ENCODE measurements at regions not wholly inside any gene's neighbourhood (a gene's known extent, or its start where the extent isn't known, plus 50 kb on each side); places are given as distances from the start of the nearest gene placed in this dataset.

GRCh38 chr2:114118088-114118487, 228.2 kb downstream of the ACTR3 start:
- H3K4me2 ChIP-seq (ENCODE audit: control insufficient read depth, insufficient read depth) = no peak overlapping the region
- TF ChIP-seq YBX1 (IDR thresholded peaks at IDR 0.05) = no peak
- no peak for TF ChIP-seq EP300 (IDR thresholded peaks at IDR 0.05; ENCODE audit: borderline replicate concordance in 1 of 2, control insufficient read depth in 1 of 2, low read depth in 2 of 2, low read length in 2 of 2)
- TF ChIP-seq SRF (IDR thresholded peaks at IDR 0.05; ENCODE audit: low read depth in 2 of 2, low read length in 2 of 2) = no peak
- no peak for TF ChIP-seq KDM1A (IDR thresholded peaks at IDR 0.05; ENCODE audit: borderline replicate concordance)
- TF ChIP-seq, protein P1, sequence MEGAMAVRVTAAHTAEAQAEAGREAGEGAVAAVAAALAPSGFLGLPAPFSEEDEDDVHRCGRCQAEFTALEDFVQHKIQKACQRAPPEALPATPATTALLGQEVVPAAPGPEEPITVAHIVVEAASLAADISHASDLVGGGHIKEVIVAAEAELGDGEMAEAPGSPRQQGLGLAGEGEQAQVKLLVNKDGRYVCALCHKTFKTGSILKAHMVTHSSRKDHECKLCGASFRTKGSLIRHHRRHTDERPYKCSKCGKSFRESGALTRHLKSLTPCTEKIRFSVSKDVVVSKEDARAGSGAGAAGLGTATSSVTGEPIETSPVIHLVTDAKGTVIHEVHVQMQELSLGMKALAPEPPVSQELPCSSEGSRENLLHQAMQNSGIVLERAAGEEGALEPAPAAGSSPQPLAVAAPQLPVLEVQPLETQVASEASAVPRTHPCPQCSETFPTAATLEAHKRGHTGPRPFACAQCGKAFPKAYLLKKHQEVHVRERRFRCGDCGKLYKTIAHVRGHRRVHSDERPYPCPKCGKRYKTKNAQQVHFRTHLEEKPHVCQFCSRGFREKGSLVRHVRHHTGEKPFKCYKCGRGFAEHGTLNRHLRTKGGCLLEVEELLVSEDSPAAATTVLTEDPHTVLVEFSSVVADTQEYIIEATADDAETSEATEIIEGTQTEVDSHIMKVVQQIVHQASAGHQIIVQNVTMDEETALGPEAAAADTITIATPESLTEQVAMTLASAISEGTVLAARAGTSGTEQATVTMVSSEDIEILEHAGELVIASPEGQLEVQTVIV (IDR thresholded peaks at IDR 0.05; ENCODE audit: borderline replicate concordance, partially characterized antibody) = no peak
- no peak for TF ChIP-seq NR2F1 (conservative IDR thresholded peaks at IDR 0.05)
- TF ChIP-seq MTA2 (IDR thresholded peaks at IDR 0.05; ENCODE audit: low read depth) = no peak
- TF ChIP-seq ZNF274 (IDR thresholded peaks at IDR 0.05; ENCODE audit: insufficient read depth, insufficient read length) = no peak
- TF ChIP-seq CREB1 (IDR thresholded peaks at IDR 0.05; ENCODE audit: low read depth) = no peak
- TF ChIP-seq EED (IDR thresholded peaks at IDR 0.05; ENCODE audit: low read depth) = no peak
- no peaks in the 10 kb centered on the region for H3K4me1 ChIP-seq (ENCODE audit: control insufficient read depth, insufficient read depth, low read length)
- POLR2A ChIA-PET = no interaction called here
- no TSS peak for BruUV-seq (replicated peaks)
- no peaks in the 10 kb centered on the region for H3K9me3 ChIP-seq (replicated peaks; ENCODE audit: control insufficient read depth, insufficient read depth, low read length)
- no peaks in the 10 kb centered on the region for H3K27me3 ChIP-seq (replicated peaks in 1 of 2; ENCODE audit: control insufficient read depth in 2 of 2, insufficient read depth in 2 of 2, low read length in 1 of 2)
- H3K79me2 ChIP-seq (ENCODE audit: control insufficient read depth, insufficient read depth, low read length) = no peaks in the 10 kb centered on the region
- H4K20me1 ChIP-seq (ENCODE audit: control insufficient read depth, insufficient read depth) = no peaks in the 10 kb centered on the region
- no peaks in the 10 kb centered on the region for H3K36me3 ChIP-seq (ENCODE audit: control insufficient read depth in 2 of 2, insufficient read depth in 2 of 2, low read length in 1 of 2)
- no peak overlapping the region for H3K9ac ChIP-seq (ENCODE audit: control insufficient read depth, insufficient read depth, low read length)
- H3K27ac ChIP-seq (ENCODE audit: control insufficient read depth, insufficient read depth) = no peak overlapping the region
- SMC1A ChIA-PET (ENCODE audit: uncharacterized antibody, unreplicated experiment) = no interaction called here
- DNase-seq (ENCODE audit: low read depth, low spot score) = no peak
- no peak overlapping the region for H2AFZ ChIP-seq (ENCODE audit: control insufficient read depth, low read depth, low read length)
- H3K4me3 ChIP-seq = no peak overlapping the region
- RAD21 ChIA-PET (ENCODE audit: unreplicated experiment) = no interaction called here
- ATAC-seq = no peak
- CTCF ChIA-PET = no interaction called here
- no peak for FAIRE-seq
- in situ Hi-C loops (cut with MboI) = no loop called here
- intact Hi-C loops (cut with micrococcal nuclease; ENCODE audit: unreplicated experiment) = no loop called here
- WGBS (ENCODE audit: insufficient coverage, insufficient replicate concordance, low lambda C conversion rate, missing lambda C conversion rate) = 40% methylated on average over 2 of the region's 2 CpGs
